HG03469 (cell line): ENCODE measurements at regions not wholly inside any gene's neighbourhood (a gene's known extent, or its start where the extent isn't known, plus 50 kb on each side); places are given as distances from the start of the nearest gene placed in this dataset.
"Not testable (repeated sequence)": the region's sequence is repeated elsewhere in the genome, so short reads cannot be mapped to it uniquely, and the experiment has no call there.

Source experiments
- ATAC-seq: cut with Tn5 transposase; IDR thresholded peaks from one replicate; pipeline ENCODE4 v1.9.1; 2021; ENCODE audit warnings: mild to moderate bottlenecking, moderate library complexity, moderate number of reproducible peaks; ENCODE audit not compliant: unreplicated experiment

- ATAC-seq, result no peak
Measured at GRCh38 chr5:152184266-152184665, 220.8 kb downstream of the NMUR2 start.

GRCh38 chr5:152181461-152181860 is 223.6 kb downstream of the NMUR2 start:
- ATAC-seq, result no peak

GRCh38 chr5:152178350-152178699 is 226.8 kb downstream of the NMUR2 start:
- no peak for ATAC-seq

GRCh38 chr5:152177626-152178349 is 227.3 kb downstream of the NMUR2 start:
- no peak for ATAC-seq

- no peak for ATAC-seq
Measured at GRCh38 chr5:152171888-152172287, 233.2 kb downstream of the NMUR2 start.

- ATAC-seq, result no peak
Measured at GRCh38 chr5:152170350-152170749, 234.7 kb downstream of the NMUR2 start.

GRCh38 chr5:152164860-152165259 is 240.2 kb upstream of the GLRA1 start:
- no peak for ATAC-seq

GRCh38 chr5:152159894-152160293 is 235.2 kb upstream of the GLRA1 start:
- not testable (repeated sequence) for ATAC-seq

GRCh38 chr5:152154452-152154851 is 229.8 kb upstream of the GLRA1 start:
- not testable (repeated sequence) for ATAC-seq

- no peak for ATAC-seq
Measured at GRCh38 chr5:152151940-152152339, 227.3 kb upstream of the GLRA1 start.

- no peak for ATAC-seq
Measured at GRCh38 chr5:152151113-152151512, 226.5 kb upstream of the GLRA1 start.

GRCh38 chr5:152147286-152147685 is 222.6 kb upstream of the GLRA1 start:
- ATAC-seq, result no peak

- ATAC-seq, result no peak
Measured at GRCh38 chr5:152146566-152146965, 221.9 kb upstream of the GLRA1 start.

- no peak for ATAC-seq
Measured at GRCh38 chr5:152144556-152144955, 219.9 kb upstream of the GLRA1 start.

GRCh38 chr5:152144030-152144429 is 219.4 kb upstream of the GLRA1 start:
- no peak for ATAC-seq

- ATAC-seq, result no peak
Measured at GRCh38 chr5:152142840-152143469, 218.3 kb upstream of the GLRA1 start.

GRCh38 chr5:152140347-152140746 is 215.7 kb upstream of the GLRA1 start:
- no peak for ATAC-seq

GRCh38 chr5:152137063-152137462 is 212.4 kb upstream of the GLRA1 start:
- no peak for ATAC-seq

GRCh38 chr5:152136321-152136720 is 211.7 kb upstream of the GLRA1 start:
- ATAC-seq, result no peak

GRCh38 chr5:152135827-152136226 is 211.2 kb upstream of the GLRA1 start:
- no peak for ATAC-seq

- ATAC-seq, result no peak
Measured at GRCh38 chr5:152125661-152126205, 201.1 kb upstream of the GLRA1 start.

GRCh38 chr5:152124409-152125041 is 199.9 kb upstream of the GLRA1 start:
- no peak for ATAC-seq
